Endothelial cell of umbilical vein (primary cell): ENCODE measurements at regions not wholly inside any gene's neighbourhood (a gene's known extent, or its start where the extent isn't known, plus 50 kb on each side); places are given as distances from the start of the nearest gene placed in this dataset.

Source experiments
- BruUV-seq: library from RNA; stranded (reverse); fragments of 400-500 nt; replicated peaks from 2 replicates; lab custom pipeline; 2021; lab: Mats Ljungman, UMichigan
- CTCF ChIA-PET: fragments of 300-600, 350-600 bp; sonication (Branson Sonifier 250); formaldehyde crosslinking; loops from one replicate; lab custom pipeline; 2021; ENCODE audit warnings: antibody characterized with exemption, inconsistent platforms; lab: Charles Lee
- POLR2A ChIA-PET: fragments of 300-600, 350-600 bp; sonication (Branson Sonifier 250); formaldehyde crosslinking; loops from one replicate; lab custom pipeline; 2021; ENCODE audit warnings: antibody characterized with exemption, inconsistent platforms; lab: Charles Lee
- DNase-seq: peaks from one replicate; pipeline ENCODE4 v3.0.0-alpha.2; 2011; ENCODE audit warnings: low read depth, low spot score
- FAIRE-seq: peaks from 2 replicates; lab custom pipeline; 2011; peaks lifted over from hg19 to GRCh38; lab: Jason Lieb, UNC
- H2AFZ ChIP-seq: 2 replicates; pipeline ENCODE4 v1.6.0; 2012; ENCODE audit warnings: low read depth, low read length, control low read depth, inconsistent platforms
- H3K27ac ChIP-seq: 2 replicates; pipeline ENCODE4 v1.5.1; 2011; ENCODE audit warnings: low read depth, mild to moderate bottlenecking, control low read depth, low read length, moderate library complexity; ENCODE audit not compliant: insufficient read depth
- H3K27me3 ChIP-seq, 2 experiments: 2 replicates each; pipeline versions ENCODE4 v1.6.0 to v1.6.1; 2011; ENCODE audit warnings: low read length in 2 of 2, mixed read lengths in 1 of 2; ENCODE audit not compliant: control insufficient read depth in 2 of 2, insufficient read depth in 2 of 2
- H3K36me3 ChIP-seq, 2 experiments: 2 replicates in 1 of 2; 3 replicates in 1 of 2; pipeline ENCODE4 v1.5.1; 2011; ENCODE audit warnings: low read length in 2 of 2, mild to moderate bottlenecking in 1 of 2, moderate library complexity in 1 of 2; ENCODE audit not compliant: control insufficient read depth in 2 of 2, insufficient read depth in 2 of 2; ENCODE audit errors: extremely low read depth in 1 of 2
- H3K4me1 ChIP-seq: 3 replicates; pipeline ENCODE4 v1.5.1; 2011; ENCODE audit warnings: mild to moderate bottlenecking, low read length; ENCODE audit not compliant: control insufficient read depth, insufficient read depth; ENCODE audit errors: extremely low read depth
- H3K4me2 ChIP-seq: 2 replicates; pipeline ENCODE4 v1.6.1; 2011; ENCODE audit warnings: low read length, control low read depth, mixed read lengths; ENCODE audit not compliant: insufficient read depth
- H3K4me3 ChIP-seq, 3 experiments: fragments of 200-600 bp in 1 of 3; sonication (generic), shearing (Covaris generic) in 1 of 3; replicated peaks in 1 of 3; 2 replicates each; pipeline ENCODE4 v1.5.1; 2011 to 2016; ENCODE audit warnings: control low read depth in 3 of 3, low read length in 3 of 3, mild to moderate bottlenecking in 2 of 3, inconsistent platforms in 1 of 3, low read depth in 1 of 3, moderate library complexity in 1 of 3; ENCODE audit not compliant: insufficient read depth in 1 of 3
- H3K79me2 ChIP-seq: 2 replicates; pipeline ENCODE4 v1.6.0; 2012; ENCODE audit warnings: low read length, inconsistent platforms; ENCODE audit not compliant: control insufficient read depth, insufficient read depth
- H3K9ac ChIP-seq: replicated peaks from 2 replicates; pipeline ENCODE3; 2011; ENCODE audit warnings: low read length, control low read depth; ENCODE audit not compliant: insufficient read depth; ENCODE audit errors: extremely low read depth
- H3K9me1 ChIP-seq: replicated peaks from 3 replicates; pipeline ENCODE4 v1.6.0; 2011; ENCODE audit warnings: mild to moderate bottlenecking, low read length; ENCODE audit not compliant: control insufficient read depth, insufficient read depth; ENCODE audit errors: extremely low read depth
- H3K9me3 ChIP-seq: replicated peaks from 2 replicates; pipeline ENCODE4 v1.5.1; 2012; ENCODE audit warnings: low read length, inconsistent platforms; ENCODE audit not compliant: control insufficient read depth, insufficient read depth
- H4K20me1 ChIP-seq: replicated peaks from 2 replicates; pipeline ENCODE3; 2011; ENCODE audit warnings: mild to moderate bottlenecking, low read length; ENCODE audit not compliant: control insufficient read depth, insufficient read depth; ENCODE audit errors: extremely low read depth
- EZH2 ChIP-seq: IDR thresholded peaks from 2 replicates; pipeline ENCODE4 v1.6.1; 2012; ENCODE audit warnings: borderline replicate concordance, low read depth, mild to moderate bottlenecking, moderate library complexity, low read length, inconsistent platforms; ENCODE audit not compliant: severe bottlenecking
- FOS ChIP-seq: IDR thresholded peaks from 2 replicates; pipeline ENCODE4 v1.6.1; 2011; ENCODE audit warnings: mild to moderate bottlenecking, low read length, moderate library complexity, borderline replicate concordance; ENCODE audit not compliant: insufficient read depth
- GATA2 ChIP-seq: IDR thresholded peaks from 2 replicates; pipeline ENCODE4 v1.7.0; 2011; ENCODE audit warnings: low read depth, mild to moderate bottlenecking, moderate library complexity, mixed read lengths, low read length; ENCODE audit not compliant: insufficient read length, insufficient read depth
- JUN ChIP-seq: IDR thresholded peaks from 2 replicates; pipeline ENCODE4 v1.6.1; 2011; ENCODE audit warnings: borderline replicate concordance, low read depth; ENCODE audit not compliant: insufficient read length, insufficient read depth
- MYC ChIP-seq: IDR thresholded peaks from one replicate; pipeline ENCODE4 v1.6.1; 2011; ENCODE audit warnings: mild to moderate bottlenecking, low read depth, low read length
- POLR2A ChIP-seq: IDR thresholded peaks from 2 replicates; pipeline ENCODE4 v1.6.1; 2012; ENCODE audit warnings: low read depth, mild to moderate bottlenecking, control low read depth, low read length
- POLR2AphosphoS5 ChIP-seq: IDR thresholded peaks from 2 replicates; pipeline ENCODE4 v1.6.1; 2012; ENCODE audit warnings: low read depth, mild to moderate bottlenecking, control low read depth, low read length, moderate library complexity; ENCODE audit not compliant: insufficient read depth
- dilution Hi-C: fragments of 300-500 bp; cut with MboI; formaldehyde crosslinking; loops from one replicate; pipeline ENCODE4 v1.15.0; 2019; ENCODE audit warnings: low sequenced_read_pairs; ENCODE audit not compliant: extremely low pct_ligation_motif_present
- intact Hi-C: fragments of 100-400 bp; cut with micrococcal nuclease; formaldehyde crosslinking; loops from one replicate; pipeline ENCODE4 v1.10.0; 2022
- TF ChIP-seq, protein P1 (sequence below): IDR thresholded peaks from 2 replicates; pipeline ENCODE4 v1.6.1; 2011; ENCODE audit not compliant: insufficient read depth, insufficient read length
- TF ChIP-seq, protein P2 (sequence below), 2 donors: IDR thresholded peaks; 1 replicate in 1 of 2; 2 replicates in 1 of 2; pipeline ENCODE4 v1.5.1; 2011; ENCODE audit warnings: low read length in 2 of 2, mild to moderate bottlenecking in 2 of 2, moderate library complexity in 2 of 2, control low read depth in 1 of 2, inconsistent platforms in 1 of 2, low read depth in 1 of 2; ENCODE audit not compliant: insufficient read depth in 1 of 2; ENCODE audit errors: extremely low read depth in 1 of 2

DNA sequence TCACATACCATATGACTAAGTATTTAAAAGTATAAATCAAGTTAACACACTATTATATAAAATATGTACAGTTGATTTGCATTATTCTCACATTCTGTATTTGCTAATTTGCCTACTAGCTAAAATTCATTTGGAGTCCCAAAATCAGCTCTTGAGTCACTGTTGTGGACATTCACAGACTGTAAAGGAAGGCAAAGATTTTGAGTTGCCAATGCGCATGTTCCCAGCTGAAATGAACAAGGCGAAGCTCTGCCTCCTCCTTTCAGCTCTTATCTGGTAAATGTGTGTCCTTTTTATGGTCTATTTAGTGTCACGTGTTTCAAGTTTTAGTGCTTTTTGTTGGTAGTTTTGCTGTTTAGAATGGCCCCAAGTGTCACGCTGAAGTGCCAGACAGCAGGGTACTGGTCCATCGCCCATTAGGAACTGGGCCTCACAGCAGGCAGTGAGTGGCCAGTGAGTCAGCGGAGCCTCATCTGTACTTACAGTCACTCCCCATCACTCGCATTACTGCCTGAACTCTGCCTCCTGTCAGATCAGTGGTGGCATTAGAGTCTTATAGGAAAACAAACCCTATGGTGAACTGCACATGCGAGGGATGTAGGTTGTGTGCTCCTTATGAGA lies 87.2 kb upstream of the ADTRP start:
- intact Hi-C loops: no loop called here
- no peak overlapping the region for H3K9ac ChIP-seq
- no peak for FAIRE-seq
- H2AFZ ChIP-seq: no peak overlapping the region
- no peak for TF ChIP-seq POLR2A
- no peaks in the 10 kb centered on the region for H4K20me1 ChIP-seq
- no peaks in the 10 kb centered on the region for H3K9me1 ChIP-seq
- peaks cover 7% of the 10 kb centered on the region for H3K4me1 ChIP-seq
- no peaks in the 10 kb centered on the region for H3K9me3 ChIP-seq
- no peak for DNase-seq
- CTCF ChIA-PET: no interaction called here
- H3K27me3 ChIP-seq: no peaks in the 10 kb centered on the region
- dilution Hi-C loops: no loop called here
- H3K4me3 ChIP-seq: no peak overlapping the region
- H3K36me3 ChIP-seq: no peaks in the 10 kb centered on the region
- H3K79me2 ChIP-seq: no peaks in the 10 kb centered on the region
- H3K27ac ChIP-seq: no peak overlapping the region
- no TSS peak for BruUV-seq
- POLR2A ChIA-PET: no interaction called here
- H3K4me2 ChIP-seq: no peak overlapping the region

DNA sequence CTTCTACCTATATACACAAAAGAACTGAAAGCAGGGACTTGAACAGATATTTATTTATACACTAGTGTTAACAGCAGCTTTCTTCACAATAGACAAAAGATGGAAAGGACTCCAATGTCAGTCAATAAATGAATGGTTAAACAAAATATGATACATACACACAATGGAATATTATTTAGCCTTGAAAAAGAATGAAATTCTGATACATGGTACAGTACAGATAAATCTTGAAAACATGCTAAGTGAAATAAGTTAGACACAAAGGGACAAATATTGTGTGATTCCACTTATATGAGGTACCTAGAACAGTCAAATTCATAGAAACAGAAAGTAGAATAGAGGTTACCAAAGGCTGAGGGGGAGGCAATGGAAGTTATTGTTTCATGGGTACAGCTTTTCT lies 79.8 kb upstream of the ADTRP start:
- Histone ChIP-seq H4K20me1 (no peaks in the 10 kb centered on the region), H3K27me3 (peaks cover 0 to 3% of the 10 kb centered on the region in 2 experiments), H2AFZ (no peak overlapping the region), H3K9me1 (no peaks in the 10 kb centered on the region), H3K9ac (no peak overlapping the region), H3K36me3 (no peaks in the 10 kb centered on the region), H3K9me3 (no peaks in the 10 kb centered on the region), H3K4me2 (no peak overlapping the region), H3K4me1 (no peaks in the 10 kb centered on the region), H3K79me2 (no peaks in the 10 kb centered on the region), H3K4me3 (no peak overlapping the region), H3K27ac (no peak overlapping the region)
- CTCF ChIA-PET: no interaction called here
- no peak for DNase-seq
- POLR2A ChIA-PET: no interaction called here
- TF ChIP-seq MYC (no peak), GATA2 (no peak), POLR2A (no peak), POLR2AphosphoS5 (no peak), FOS (no peak), JUN (no peak), EZH2 (no peak)
- TF ChIP-seq, protein P1, sequence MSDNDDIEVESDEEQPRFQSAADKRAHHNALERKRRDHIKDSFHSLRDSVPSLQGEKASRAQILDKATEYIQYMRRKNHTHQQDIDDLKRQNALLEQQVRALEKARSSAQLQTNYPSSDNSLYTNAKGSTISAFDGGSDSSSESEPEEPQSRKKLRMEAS: no peak
- TF ChIP-seq, protein P2, sequence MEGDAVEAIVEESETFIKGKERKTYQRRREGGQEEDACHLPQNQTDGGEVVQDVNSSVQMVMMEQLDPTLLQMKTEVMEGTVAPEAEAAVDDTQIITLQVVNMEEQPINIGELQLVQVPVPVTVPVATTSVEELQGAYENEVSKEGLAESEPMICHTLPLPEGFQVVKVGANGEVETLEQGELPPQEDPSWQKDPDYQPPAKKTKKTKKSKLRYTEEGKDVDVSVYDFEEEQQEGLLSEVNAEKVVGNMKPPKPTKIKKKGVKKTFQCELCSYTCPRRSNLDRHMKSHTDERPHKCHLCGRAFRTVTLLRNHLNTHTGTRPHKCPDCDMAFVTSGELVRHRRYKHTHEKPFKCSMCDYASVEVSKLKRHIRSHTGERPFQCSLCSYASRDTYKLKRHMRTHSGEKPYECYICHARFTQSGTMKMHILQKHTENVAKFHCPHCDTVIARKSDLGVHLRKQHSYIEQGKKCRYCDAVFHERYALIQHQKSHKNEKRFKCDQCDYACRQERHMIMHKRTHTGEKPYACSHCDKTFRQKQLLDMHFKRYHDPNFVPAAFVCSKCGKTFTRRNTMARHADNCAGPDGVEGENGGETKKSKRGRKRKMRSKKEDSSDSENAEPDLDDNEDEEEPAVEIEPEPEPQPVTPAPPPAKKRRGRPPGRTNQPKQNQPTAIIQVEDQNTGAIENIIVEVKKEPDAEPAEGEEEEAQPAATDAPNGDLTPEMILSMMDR (IDR thresholded peaks at IDR 0.05; ENCODE audit: extremely low read depth in 1 of 2, insufficient read depth in 1 of 2, low read depth in 1 of 2, low read length in 2 of 2): no peak
- no TSS peak for BruUV-seq
- FAIRE-seq: no peak
- dilution Hi-C loops: no loop called here
- intact Hi-C loops: no loop called here
